ENCODE measurements at regions not wholly inside any gene's neighbourhood (a gene's known extent, or its start where the extent isn't known, plus 50 kb on each side); places are given as distances from the start of the nearest gene placed in this dataset.
A peak's percentile ranks its signal among the peaks of the same experiment; 100 is the strongest.

DNA sequence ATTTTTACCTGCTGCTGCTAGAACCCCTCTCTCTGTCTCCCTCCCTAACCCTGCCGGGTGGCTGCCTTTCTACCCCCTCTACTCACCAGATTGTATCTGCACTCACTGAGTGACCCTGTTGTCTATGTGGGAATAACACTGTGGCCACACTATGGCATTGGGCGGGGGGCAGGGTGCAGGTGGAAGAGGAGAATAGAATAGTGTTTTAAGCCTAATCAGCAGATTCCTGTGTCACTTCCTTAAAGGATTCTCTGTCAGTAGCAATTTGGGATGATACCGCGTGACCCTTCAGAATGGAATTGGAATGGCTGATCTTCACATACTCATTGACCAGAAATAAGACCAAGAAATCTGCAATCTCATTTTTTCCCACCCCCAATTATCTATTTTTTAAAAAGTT is 67.1 kb upstream of the ANKRD1 start:
- DNase-seq, result no peak
- Histone ChIP-seq H3K27ac (replicated peaks) (peak overlapping the region; percentile 89), H3K36me3 (no peaks in the 10 kb centered on the region), H3K4me1 (peaks cover 53% of the 10 kb centered on the region), H3K9me3 (replicated peaks) (no peaks in the 10 kb centered on the region), H3K4me3 (no peak overlapping the region), H3K27me3 (ENCODE audit: low read depth) (no peaks in the 10 kb centered on the region)
- intact Hi-C loops (cut with micrococcal nuclease), result no loop called here
- TF ChIP-seq CTCF (IDR thresholded peaks at IDR 0.05; ENCODE audit: borderline replicate concordance), result no peak

GRCh38 chr10:90988802-90989201 is 67.9 kb upstream of the ANKRD1 start:
- H3K36me3 ChIP-seq, result no peaks in the 10 kb centered on the region
- H3K4me3 ChIP-seq, result no peak overlapping the region
- H3K9me3 ChIP-seq (replicated peaks), result no peaks in the 10 kb centered on the region
- peaks cover 56% of the 10 kb centered on the region for H3K4me1 ChIP-seq
- peak; percentile 51 for DNase-seq
- TF ChIP-seq CTCF (IDR thresholded peaks at IDR 0.05; ENCODE audit: borderline replicate concordance), result no peak
- intact Hi-C loops (cut with micrococcal nuclease), result no loop called here
- H3K27ac ChIP-seq (replicated peaks), result peak overlapping the region; percentile 89
- H3K27me3 ChIP-seq (ENCODE audit: low read depth), result no peaks in the 10 kb centered on the region

- intact Hi-C loops (cut with micrococcal nuclease), result no loop called here
- H3K4me1 ChIP-seq, result peaks cover 50% of the 10 kb centered on the region
- peak overlapping the region; percentile 89 for H3K27ac ChIP-seq (replicated peaks)
- TF ChIP-seq CTCF (IDR thresholded peaks at IDR 0.05; ENCODE audit: borderline replicate concordance), result no peak
- DNase-seq, result no peak
- no peaks in the 10 kb centered on the region for H3K9me3 ChIP-seq (replicated peaks)
- no peak overlapping the region for H3K4me3 ChIP-seq
- H3K27me3 ChIP-seq (ENCODE audit: low read depth), result no peaks in the 10 kb centered on the region
- no peaks in the 10 kb centered on the region for H3K36me3 ChIP-seq
Observed at GRCh38 chr10:90989378-90989777, 68.5 kb upstream of the ANKRD1 start.

- Histone ChIP-seq H3K36me3 (no peaks in the 10 kb centered on the region), H3K9me3 (replicated peaks) (no peaks in the 10 kb centered on the region), H3K4me3 (no peak overlapping the region), H3K4me1 (peaks cover 25% of the 10 kb centered on the region), H3K27me3 (ENCODE audit: low read depth) (no peaks in the 10 kb centered on the region), H3K27ac (replicated peaks) (no peak overlapping the region)
- TF ChIP-seq CTCF (IDR thresholded peaks at IDR 0.05; ENCODE audit: borderline replicate concordance), result no peak
- intact Hi-C loops (cut with micrococcal nuclease), result no loop called here
- no peak for DNase-seq
Observed at GRCh38 chr10:90992462-90992861, 71.6 kb upstream of the ANKRD1 start.

DNA sequence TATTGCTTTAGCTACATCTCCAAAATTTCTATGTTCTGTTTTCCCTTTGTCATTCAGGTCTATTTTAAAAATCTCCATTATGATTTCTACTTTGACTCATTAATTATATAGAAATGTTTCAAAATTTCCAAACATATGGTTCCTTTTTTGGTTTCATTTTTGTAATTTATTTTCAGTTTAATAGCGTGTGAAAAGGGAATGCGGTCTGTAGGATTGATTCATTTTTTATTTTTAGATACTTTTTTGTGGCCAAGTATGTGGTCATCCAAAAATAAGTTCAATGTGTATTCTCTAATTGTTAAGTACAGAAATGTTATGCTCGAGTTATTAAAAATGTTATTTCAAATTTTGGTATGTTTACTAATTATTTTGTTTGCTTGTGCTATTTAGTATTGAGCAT is 72.5 kb upstream of the ANKRD1 start:
- Histone ChIP-seq H3K4me1 (peaks cover 21% of the 10 kb centered on the region), H3K36me3 (no peaks in the 10 kb centered on the region), H3K27ac (replicated peaks) (peak overlapping the region; percentile 12), H3K4me3 (no peak overlapping the region), H3K9me3 (replicated peaks) (no peaks in the 10 kb centered on the region), H3K27me3 (ENCODE audit: low read depth) (no peaks in the 10 kb centered on the region)
- intact Hi-C loops (cut with micrococcal nuclease), result no loop called here
- DNase-seq, result no peak
- TF ChIP-seq CTCF (IDR thresholded peaks at IDR 0.05; ENCODE audit: borderline replicate concordance), result no peak

DNA sequence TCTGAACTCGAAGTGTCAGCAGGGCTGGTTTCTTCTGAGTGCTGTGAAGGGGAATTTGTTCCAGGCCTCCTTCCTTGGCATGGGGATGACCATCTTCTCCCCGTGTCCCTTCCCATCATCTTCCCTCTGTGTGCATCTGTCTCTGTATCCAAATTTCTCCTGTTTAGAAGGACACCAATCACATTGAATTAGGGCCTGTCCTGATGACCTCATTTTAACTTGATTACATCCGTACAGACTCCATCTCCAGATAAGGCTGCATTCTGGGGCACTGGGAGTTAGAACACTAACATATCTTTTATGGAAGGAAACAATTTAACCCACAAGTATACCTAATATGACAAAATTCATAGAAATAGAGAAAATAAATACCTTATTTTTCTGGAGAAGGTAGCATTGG is 76.8 kb upstream of the ANKRD1 start:
- Histone ChIP-seq H3K36me3 (no peaks in the 10 kb centered on the region), H3K4me1 (peaks cover 8% of the 10 kb centered on the region), H3K4me3 (no peak overlapping the region), H3K9me3 (replicated peaks) (no peaks in the 10 kb centered on the region), H3K27ac (replicated peaks) (no peak overlapping the region), H3K27me3 (ENCODE audit: low read depth) (no peaks in the 10 kb centered on the region)
- intact Hi-C loops (cut with micrococcal nuclease), result no loop called here
- no peak for DNase-seq
- TF ChIP-seq CTCF (IDR thresholded peaks at IDR 0.05; ENCODE audit: borderline replicate concordance), result no peak
